ENCODE measurements at regions not wholly inside any gene's neighbourhood (a gene's known extent, or its start where the extent isn't known, plus 50 kb on each side); places are given as distances from the start of the nearest gene placed in this dataset.

DNA sequence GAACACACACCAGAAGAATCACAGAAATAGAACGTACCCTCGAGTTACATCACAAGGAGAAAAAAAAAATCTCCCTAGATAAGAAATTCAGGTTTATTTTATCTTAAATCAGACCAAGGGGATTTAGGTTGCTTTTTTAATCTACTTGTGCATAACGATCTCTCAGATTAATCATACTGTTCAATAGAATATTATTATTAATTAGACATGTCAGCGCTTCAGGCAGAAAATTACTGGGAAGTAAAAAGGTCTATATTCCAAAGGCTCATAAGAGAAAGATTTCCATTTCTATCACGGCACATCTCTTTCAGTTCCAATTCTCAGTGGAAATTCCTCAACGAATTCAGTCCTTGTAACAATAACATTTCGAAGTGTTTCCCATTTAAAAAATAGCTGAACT, 77.7 kb upstream of the PSMD7 start:
- Histone ChIP-seq H3K27ac (ENCODE audit: extremely low read length, insufficient read depth, low read length) (no peak overlapping the region), H3K4me1 (ENCODE audit: insufficient read depth, low read length) (no peaks in the 10 kb centered on the region), H3K4me2 (ENCODE audit: low read depth, low read length) (no peak overlapping the region), H2AFZ (ENCODE audit: low read length) (no peak overlapping the region), H4K20me1 (ENCODE audit: insufficient read depth, low read length) (no peaks in the 10 kb centered on the region; the same call in 1 of the 2 replicates), H3K36me3 (replicated peaks in 1 of 2; ENCODE audit: control insufficient read depth in 1 of 2, insufficient read depth in 2 of 2, low read length in 2 of 2) (no peaks in the 10 kb centered on the region), H3K9me3 (ENCODE audit: low read length) (no peaks in the 10 kb centered on the region), H3K9ac (ENCODE audit: insufficient read depth, low read depth, low read length) (no peak overlapping the region), H3K79me2 (ENCODE audit: insufficient read depth, low read length) (no peaks in the 10 kb centered on the region), H3K4me3 (replicated peaks in 1 of 3; ENCODE audit: insufficient read depth in 1 of 3, low read depth in 2 of 3, low read length in 3 of 3) (no peak overlapping the region), H3K27me3 (ENCODE audit: control insufficient read depth in 1 of 2, insufficient read depth in 2 of 2, low read length in 2 of 2) (peaks cover 0 to 4% of the 10 kb centered on the region in 2 experiments; a peak in 2 of 5 replicates)
- 12% methylated on average over 7 of the region's 7 CpGs for WGBS (ENCODE audit: low lambda C conversion rate)
- no peak for FAIRE-seq
- in situ Hi-C loops (cut with HindIII; ENCODE audit: extremely low pct_ligation_motif_present, low pct_unique_long_range_greater_than_20kb) = no loop called here
- no peak for DNase-seq (ENCODE audit: low spot score)
- CTCF ChIA-PET (ENCODE audit: low intra/inter-chr PET ratio, low total read pairs) = no interaction called here
- ATAC-seq = no peak
- intact Hi-C loops (cut with micrococcal nuclease; ENCODE audit: unreplicated experiment) = no loop called here
- POLR2A ChIA-PET = no interaction called here
- TF ChIP-seq HMGA1 (CRISPR knock-in tag; conservative IDR thresholded peaks at IDR 0.05) = no peak
- no peak for TF ChIP-seq ZNF772 (CRISPR knock-in tag; IDR thresholded peaks at IDR 0.05)
- TF ChIP-seq ZNF430 (CRISPR knock-in tag; IDR thresholded peaks at IDR 0.05) = no peak
- no peak for TF ChIP-seq SMARCC2 (IDR thresholded peaks at IDR 0.05)
- no peak for TF ChIP-seq ZNF788 (CRISPR knock-in tag; IDR thresholded peaks at IDR 0.05; ENCODE audit: borderline replicate concordance)
- TF ChIP-seq ZNF101 (CRISPR knock-in tag; IDR thresholded peaks at IDR 0.05; ENCODE audit: borderline replicate concordance, low read depth) = no peak
- TF ChIP-seq, protein P1, sequence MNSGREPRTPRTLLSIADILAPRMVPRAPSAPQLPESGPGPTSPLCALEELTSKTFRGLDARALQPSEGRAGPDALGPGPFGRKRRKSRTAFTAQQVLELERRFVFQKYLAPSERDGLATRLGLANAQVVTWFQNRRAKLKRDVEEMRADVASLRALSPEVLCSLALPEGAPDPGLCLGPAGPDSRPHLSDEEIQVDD (CRISPR knock-in tag; IDR thresholded peaks at IDR 0.05; ENCODE audit: borderline replicate concordance) = no peak
- TF ChIP-seq MTA1 (CRISPR knock-in tag; IDR thresholded peaks at IDR 0.05; ENCODE audit: borderline replicate concordance) = no peak
- TF ChIP-seq IRF2 (CRISPR knock-in tag; IDR thresholded peaks at IDR 0.05) = no peak
- TF ChIP-seq RFX3 (CRISPR knock-in tag; IDR thresholded peaks at IDR 0.05) = no peak
- TF ChIP-seq, protein P2, sequence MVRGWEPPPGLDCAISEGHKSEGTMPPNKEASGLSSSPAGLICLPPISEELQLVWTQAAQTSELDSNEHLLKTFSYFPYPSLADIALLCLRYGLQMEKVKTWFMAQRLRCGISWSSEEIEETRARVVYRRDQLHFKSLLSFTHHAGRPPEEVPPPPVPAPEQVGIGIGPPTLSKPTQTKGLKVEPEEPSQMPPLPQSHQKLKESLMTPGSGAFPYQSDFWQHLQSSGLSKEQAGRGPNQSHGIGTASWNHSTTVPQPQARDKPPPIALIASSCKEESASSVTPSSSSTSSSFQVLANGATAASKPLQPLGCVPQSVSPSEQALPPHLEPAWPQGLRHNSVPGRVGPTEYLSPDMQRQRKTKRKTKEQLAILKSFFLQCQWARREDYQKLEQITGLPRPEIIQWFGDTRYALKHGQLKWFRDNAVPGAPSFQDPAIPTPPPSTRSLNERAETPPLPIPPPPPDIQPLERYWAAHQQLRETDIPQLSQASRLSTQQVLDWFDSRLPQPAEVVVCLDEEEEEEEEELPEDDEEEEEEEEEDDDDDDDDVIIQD (CRISPR knock-in tag; IDR thresholded peaks at IDR 0.05; ENCODE audit: low read depth) = no peak
- TF ChIP-seq ZMYM3 (CRISPR knock-in tag; IDR thresholded peaks at IDR 0.05) = no peak
- no peak for TF ChIP-seq TEAD3 (CRISPR knock-in tag; optimal IDR thresholded peaks at IDR 0.05; ENCODE audit: borderline replicate concordance)
- TF ChIP-seq MIER3 (CRISPR knock-in tag; IDR thresholded peaks at IDR 0.05; ENCODE audit: borderline replicate concordance) = no peak
- no peak for TF ChIP-seq RORA (CRISPR knock-in tag; IDR thresholded peaks at IDR 0.05)
- BruUV-seq (replicated peaks) = no TSS peak

All from HepG2 (cell line).